ENCODE measurements at regions not wholly inside any gene's neighbourhood (a gene's known extent, or its start where the extent isn't known, plus 50 kb on each side); places are given as distances from the start of the nearest gene placed in this dataset.

- Histone ChIP-seq H4K20me1 (ENCODE audit: insufficient read depth) (no peaks in the 10 kb centered on the region), H2AFZ (ENCODE audit: low read depth, low read length, poor library complexity, severe bottlenecking) (no peak overlapping the region), H3K4me2 (ENCODE audit: low read length) (no peak overlapping the region), H3K27ac (ENCODE audit: low read depth, low read length) (no peak overlapping the region), H3K9ac (ENCODE audit: low read length) (no peak overlapping the region), H3K27me3 (ENCODE audit: insufficient read depth, low read length) (peaks cover 51% of the 10 kb centered on the region), H3K9me2 (ENCODE audit: insufficient read depth) (no peaks in the 10 kb centered on the region), H3K79me2 (ENCODE audit: insufficient read depth, low read length) (no peaks in the 10 kb centered on the region), H3K9me3 (ENCODE audit: control insufficient read depth in 1 of 2, insufficient read depth in 1 of 2, low read depth in 1 of 2, low read length in 2 of 2) (no peaks in the 10 kb centered on the region), H3K4me1 (ENCODE audit: control insufficient read depth in 1 of 2, insufficient read depth in 2 of 2, low read length in 2 of 2) (no peaks in the 10 kb centered on the region), H3K36me3 (ENCODE audit: control insufficient read depth in 1 of 2, insufficient read depth in 2 of 2, low read length in 2 of 2) (no peaks in the 10 kb centered on the region), H3K4me3 (replicated peaks in 1 of 2; ENCODE audit: low read depth in 1 of 2, low read length in 2 of 2) (no peak overlapping the region)
- ChIA-PET POLR2A (no interaction called here), RAD21 (ENCODE audit: low non-redundant PET in 1 of 2, low total read pairs in 2 of 2, uncharacterized antibody in 2 of 2, unreplicated experiment in 2 of 2) (no interaction called here), CTCF (no interaction called here)
- intact Hi-C loops (cut with micrococcal nuclease), result no loop called here
- TF ChIP-seq ELF1 (IDR thresholded peaks at IDR 0.05; ENCODE audit: borderline replicate concordance, low read depth), result no peak
- TF ChIP-seq ZNF274 (IDR thresholded peaks at IDR 0.05; ENCODE audit: low read depth, low read length), result no peak
- BruUV-seq (replicated peaks), result no TSS peak
- DNase-seq (ENCODE audit: low read depth, low spot score) (no peak), ATAC-seq (no peak)
Measured at GRCh38 chr3:10580426-10580825, 75.0 kb upstream of the ATP2B2 start.

- BruUV-seq (replicated peaks), result no TSS peak
- H4K20me1 ChIP-seq (ENCODE audit: insufficient read depth), result no peaks in the 10 kb centered on the region
- RAD21 ChIA-PET (ENCODE audit: low non-redundant PET in 1 of 2, low total read pairs in 2 of 2, uncharacterized antibody in 2 of 2, unreplicated experiment in 2 of 2), result no interaction called here
- POLR2A ChIA-PET, result no interaction called here
- intact Hi-C loops (cut with micrococcal nuclease), result no loop called here
- no peak overlapping the region for H3K9ac ChIP-seq (ENCODE audit: low read length)
- H3K9me2 ChIP-seq (ENCODE audit: insufficient read depth), result no peaks in the 10 kb centered on the region
- no peaks in the 10 kb centered on the region for H3K36me3 ChIP-seq (ENCODE audit: control insufficient read depth in 1 of 2, insufficient read depth in 2 of 2, low read length in 2 of 2)
- H3K27me3 ChIP-seq (ENCODE audit: insufficient read depth, low read length), result peaks cover 60% of the 10 kb centered on the region
- no peak for TF ChIP-seq SP1 (IDR thresholded peaks at IDR 0.05; ENCODE audit: low read depth)
- TF ChIP-seq SIN3A (IDR thresholded peaks at IDR 0.05; ENCODE audit: low read depth), result no peak
- TF ChIP-seq TCF7L2 (IDR thresholded peaks at IDR 0.05; ENCODE audit: borderline replicate concordance, extremely low read depth, insufficient read depth, insufficient read length), result no peak
- TF ChIP-seq JUND (IDR thresholded peaks at IDR 0.05), result no peak
- no peak for TF ChIP-seq MAX (IDR thresholded peaks at IDR 0.05)
- no peak for TF ChIP-seq ZFX (IDR thresholded peaks at IDR 0.05)
- no peak for TF ChIP-seq EZH2 (IDR thresholded peaks at IDR 0.05)
- no peaks in the 10 kb centered on the region for H3K79me2 ChIP-seq (ENCODE audit: insufficient read depth, low read length)
- no peak overlapping the region for H3K4me3 ChIP-seq (replicated peaks in 1 of 2; ENCODE audit: low read depth in 1 of 2, low read length in 2 of 2)
- no peak for ATAC-seq
- no peak overlapping the region for H3K27ac ChIP-seq (ENCODE audit: low read depth, low read length)
- no peaks in the 10 kb centered on the region for H3K9me3 ChIP-seq (ENCODE audit: control insufficient read depth in 1 of 2, insufficient read depth in 1 of 2, low read depth in 1 of 2, low read length in 2 of 2)
- CTCF ChIA-PET, result no interaction called here
- no peaks in the 10 kb centered on the region for H3K4me1 ChIP-seq (ENCODE audit: control insufficient read depth in 1 of 2, insufficient read depth in 2 of 2, low read length in 2 of 2)
- H3K4me2 ChIP-seq (ENCODE audit: low read length), result no peak overlapping the region
- H2AFZ ChIP-seq (ENCODE audit: low read depth, low read length, poor library complexity, severe bottlenecking), result no peak overlapping the region
- no peak for DNase-seq (ENCODE audit: low read depth, low spot score)
Measured at GRCh38 chr3:10581251-10581650, 75.9 kb upstream of the ATP2B2 start.

Measured in HCT116 (cell line).